Heart left ventricle (tissue), 13 donors: ENCODE measurements at regions not wholly inside any gene's neighbourhood (a gene's known extent, or its start where the extent isn't known, plus 50 kb on each side); places are given as distances from the start of the nearest gene placed in this dataset.

Experiments used
- POLR2A ChIP-seq, 2 donors: fragments of 450-650 bp; IDR thresholded peaks; one replicate each; pipeline ENCODE4 v1.6.1; 2017; ENCODE audit warnings: antibody characterized with exemption in 2 of 2, mild to moderate bottlenecking in 2 of 2, moderate library complexity in 2 of 2
- TF ChIP-seq, protein P1 (sequence below), 12 donors: fragments of 200-600 bp; sonication (generic) in 4 of 12; IDR thresholded peaks; one replicate each; pipeline versions ENCODE4 v1.5.0 to v1.8.0; 2018 to 2022; ENCODE audit warnings: antibody characterized with exemption in 12 of 12, mild to moderate bottlenecking in 5 of 12
- donor health status: ischemic (EF 13 %, LVEDD 7.1; RV severe dilation, severe dysfunction).
- donor health status: DM: no; HTN: yes; CAD: no.
- donor health status: DM: no; HTN: no; CAD: no.
- donor health status: ischemic (EF 25% LVEDD 6.9; RV normal size, moderate dysfunction).
- donor health status: ischemic (EF 25% LVEDD 5.7; RV mildly dilated, moderate dysfunction).
- donor health status: ischemic (EF 35%, LVEDD 5.7; RV mildly dilated, moderate dysfunction).
- donor health status: nonischemic (EF 11% LVEDD 7.7; RV severe dilation, severe dysfunction).
- donor health status: DM: yes; HTN: yes; CAD: no.
- donor health status: PGD.
- donor health status: ischemic (EF 29% LVEDD 5.4; RV normal size, mild dysfunction).
- donor health status: nonischemic (EF 23%, LVEDD 6.1; RV moderate dilation, normal function).

DNA sequence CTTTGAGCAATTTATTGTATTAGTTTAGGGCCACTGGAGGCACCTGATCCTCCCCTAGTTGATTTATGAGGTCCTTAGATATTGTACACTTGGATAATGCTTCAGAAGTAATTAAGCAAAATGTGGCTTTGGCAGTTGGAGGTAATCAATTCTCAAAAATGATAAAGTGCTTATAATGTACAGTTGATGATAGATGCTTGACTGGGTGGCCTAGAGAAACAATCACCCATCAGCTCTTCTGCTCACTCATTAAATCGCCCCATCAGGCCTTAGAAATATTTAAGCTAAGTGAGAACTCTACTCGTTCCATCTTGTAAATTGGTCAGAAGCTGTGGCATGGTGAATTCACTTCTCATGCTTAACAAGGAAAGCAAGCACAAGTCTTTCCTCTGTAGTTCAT, 349.9 kb downstream of the SAMD5 start:
- TF ChIP-seq, protein P1, sequence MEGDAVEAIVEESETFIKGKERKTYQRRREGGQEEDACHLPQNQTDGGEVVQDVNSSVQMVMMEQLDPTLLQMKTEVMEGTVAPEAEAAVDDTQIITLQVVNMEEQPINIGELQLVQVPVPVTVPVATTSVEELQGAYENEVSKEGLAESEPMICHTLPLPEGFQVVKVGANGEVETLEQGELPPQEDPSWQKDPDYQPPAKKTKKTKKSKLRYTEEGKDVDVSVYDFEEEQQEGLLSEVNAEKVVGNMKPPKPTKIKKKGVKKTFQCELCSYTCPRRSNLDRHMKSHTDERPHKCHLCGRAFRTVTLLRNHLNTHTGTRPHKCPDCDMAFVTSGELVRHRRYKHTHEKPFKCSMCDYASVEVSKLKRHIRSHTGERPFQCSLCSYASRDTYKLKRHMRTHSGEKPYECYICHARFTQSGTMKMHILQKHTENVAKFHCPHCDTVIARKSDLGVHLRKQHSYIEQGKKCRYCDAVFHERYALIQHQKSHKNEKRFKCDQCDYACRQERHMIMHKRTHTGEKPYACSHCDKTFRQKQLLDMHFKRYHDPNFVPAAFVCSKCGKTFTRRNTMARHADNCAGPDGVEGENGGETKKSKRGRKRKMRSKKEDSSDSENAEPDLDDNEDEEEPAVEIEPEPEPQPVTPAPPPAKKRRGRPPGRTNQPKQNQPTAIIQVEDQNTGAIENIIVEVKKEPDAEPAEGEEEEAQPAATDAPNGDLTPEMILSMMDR (IDR thresholded peaks at IDR 0.05), result no peak
- TF ChIP-seq POLR2A (IDR thresholded peaks at IDR 0.05), result no peak
